Peyer's patch (tissue), 4 donors: ENCODE measurements at regions not wholly inside any gene's neighbourhood (a gene's known extent, or its start where the extent isn't known, plus 50 kb on each side); places are given as distances from the start of the nearest gene placed in this dataset.

Source experiments
- CTCF ChIP-seq, 6 experiments: fragments of 450-650 bp in 4 of 6; fragments of 200-600 bp in 2 of 6; sonication (generic) in 1 of 6; IDR thresholded peaks; one replicate each; pipeline ENCODE4 v1.5.1; 2017 to 2019; ENCODE audit warnings: antibody characterized with exemption in 6 of 6, mild to moderate bottlenecking in 3 of 6, moderate library complexity in 1 of 6
- POLR2A ChIP-seq, 2 donors: fragments of 450-650 bp; IDR thresholded peaks; one replicate each; pipeline ENCODE4 v1.5.1; 2017; ENCODE audit warnings: antibody characterized with exemption in 2 of 2, mild to moderate bottlenecking in 2 of 2, moderate library complexity in 2 of 2

DNA sequence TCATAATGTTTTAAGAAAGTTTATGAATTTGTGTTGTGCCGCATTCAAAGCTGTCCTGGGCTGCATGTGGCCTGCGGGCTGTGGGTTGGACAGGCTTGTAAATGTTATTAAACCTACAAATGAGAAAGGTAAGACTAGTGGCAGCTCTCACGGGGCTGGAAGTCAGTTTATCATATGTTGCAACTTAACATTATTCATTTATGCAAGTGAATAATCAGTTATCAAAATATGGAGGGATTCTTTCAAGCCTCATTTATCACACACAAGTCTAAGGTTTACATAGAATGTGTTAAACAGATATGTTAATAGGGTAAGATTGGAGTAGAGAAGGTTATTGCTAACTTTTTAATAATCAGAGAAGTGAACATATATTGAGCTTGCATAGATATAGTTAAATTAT is 442.5 kb upstream of the RGS6 start:
- TF ChIP-seq CTCF (IDR thresholded peaks at IDR 0.05) (no peak), POLR2A (IDR thresholded peaks at IDR 0.05) (no peak)
